GM18951 (cell line): ENCODE measurements at regions not wholly inside any gene's neighbourhood (a gene's known extent, or its start where the extent isn't known, plus 50 kb on each side); places are given as distances from the start of the nearest gene placed in this dataset.

ENCODE experiments used
- POLR2A ChIP-seq: IDR thresholded peaks from 4 replicates; pipeline ENCODE4 v1.6.1; 2011; ENCODE audit warnings: mild to moderate bottlenecking; ENCODE audit not compliant: insufficient read length, insufficient read depth; ENCODE audit errors: extremely low read depth
- in situ Hi-C: fragments of 300-500 bp; cut with MboI; formaldehyde crosslinking; loops from one replicate; pipeline ENCODE4 v1.12.0; 2022; ENCODE audit warnings: low sequenced_read_pairs, mixed read lengths, inconsistent platforms; ENCODE audit not compliant: unreplicated experiment

DNA sequence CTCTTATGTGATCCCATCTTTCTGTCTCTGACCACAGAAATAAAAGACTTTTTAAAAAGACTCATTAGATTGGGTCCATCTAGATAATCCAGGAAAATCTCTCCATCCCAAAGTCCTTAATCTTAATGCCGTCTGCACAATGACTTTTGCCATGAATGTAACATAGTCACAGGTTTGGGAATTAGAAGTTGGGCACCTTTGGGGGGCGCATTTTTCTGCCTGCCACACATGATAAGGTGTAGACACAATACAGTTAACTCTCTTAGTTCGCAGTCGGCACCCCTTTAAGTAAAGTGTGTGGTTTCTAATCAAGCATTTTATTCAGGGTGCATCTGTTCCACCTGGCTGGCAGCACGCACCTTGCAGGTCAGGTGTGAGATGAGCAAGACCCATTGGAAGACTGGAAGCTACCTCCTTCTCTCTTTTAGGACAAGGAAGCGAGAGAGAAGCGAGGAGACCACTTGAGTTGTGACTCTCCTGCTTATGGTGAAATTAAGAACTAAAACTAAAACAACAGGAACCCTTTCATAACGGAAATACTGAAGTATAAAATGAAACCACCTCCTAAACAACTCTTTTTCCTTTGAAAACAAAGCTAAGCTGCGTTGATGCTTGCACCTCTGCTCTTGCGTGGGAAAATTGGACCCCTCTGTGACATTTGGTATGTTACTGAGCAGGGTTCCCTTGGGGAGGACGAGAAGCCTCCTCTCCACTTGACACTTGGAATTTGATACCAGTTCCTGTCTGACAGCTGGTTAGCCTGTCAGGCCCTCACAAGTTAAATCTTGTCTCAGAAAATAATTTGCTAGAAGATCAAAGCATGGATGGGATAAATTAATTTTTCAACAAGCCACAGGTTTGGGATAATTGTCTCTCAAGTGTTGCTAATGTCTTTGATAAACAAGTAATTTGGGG lies 304.6 kb upstream of the DMRT1 start:
- TF ChIP-seq POLR2A: no peak
- in situ Hi-C loops: no loop called here

DNA sequence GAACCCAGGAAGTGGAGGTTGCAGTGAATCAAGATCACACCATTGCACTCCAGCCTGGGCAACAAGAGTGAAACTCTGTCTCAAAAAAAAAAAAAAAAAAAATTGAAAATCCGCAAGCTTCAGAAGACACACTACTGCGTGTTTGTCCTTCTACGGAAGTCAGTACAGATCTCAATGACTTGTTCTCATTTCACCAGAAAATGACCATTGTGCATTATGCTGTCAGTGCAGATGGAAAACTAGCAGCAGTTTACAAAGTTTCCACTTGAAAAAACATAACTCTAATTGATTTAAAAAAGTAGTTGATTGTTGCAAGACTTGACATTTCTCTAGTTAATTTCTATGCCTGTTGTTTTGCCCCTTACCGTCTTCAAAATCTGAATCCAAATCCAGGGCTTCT lies 298.0 kb upstream of the DMRT1 start:
- no peak for TF ChIP-seq POLR2A
- in situ Hi-C loops: no loop called here

DNA sequence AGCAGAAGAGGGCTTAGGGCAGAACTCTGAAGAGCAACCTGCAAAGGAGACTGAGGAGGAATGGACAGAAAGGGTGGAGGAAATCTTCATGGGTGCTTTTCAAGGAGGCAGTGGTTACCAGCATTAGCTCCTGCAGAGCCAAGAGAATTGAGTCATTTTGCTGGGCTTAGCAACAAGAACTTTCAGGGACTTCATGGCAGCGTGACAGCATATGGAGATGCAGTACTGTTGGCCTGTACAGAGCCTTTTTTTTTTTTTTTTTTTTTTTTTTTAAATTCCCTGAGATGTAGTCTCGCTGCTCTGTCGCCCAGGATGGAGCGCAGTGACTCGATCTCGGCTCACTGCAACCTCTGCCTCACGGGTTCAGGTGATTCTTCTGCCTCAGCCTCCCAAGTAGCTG lies 296.0 kb upstream of the DMRT1 start:
- in situ Hi-C loops: no loop called here
- no peak for TF ChIP-seq POLR2A

DNA sequence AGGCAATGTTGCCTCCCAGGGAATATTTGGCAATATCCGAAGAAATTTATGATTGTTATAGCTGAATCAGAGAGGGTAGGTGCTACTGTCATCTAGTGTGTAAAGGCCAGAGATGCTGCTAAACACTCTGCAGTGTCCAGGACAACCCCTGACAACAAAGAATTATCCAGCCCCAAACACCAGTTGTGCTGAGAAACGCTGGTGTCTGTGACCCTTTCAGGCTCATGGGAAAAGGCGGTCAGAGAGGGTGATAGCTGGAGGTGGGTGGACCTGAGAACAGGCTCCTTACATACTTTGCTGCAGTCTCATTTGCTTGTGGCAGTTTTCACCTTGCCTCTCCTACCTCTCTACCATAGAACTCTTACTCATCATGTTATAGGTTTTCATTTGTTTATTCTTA lies 295.3 kb upstream of the DMRT1 start:
- in situ Hi-C loops: no loop called here
- TF ChIP-seq POLR2A: no peak

DNA sequence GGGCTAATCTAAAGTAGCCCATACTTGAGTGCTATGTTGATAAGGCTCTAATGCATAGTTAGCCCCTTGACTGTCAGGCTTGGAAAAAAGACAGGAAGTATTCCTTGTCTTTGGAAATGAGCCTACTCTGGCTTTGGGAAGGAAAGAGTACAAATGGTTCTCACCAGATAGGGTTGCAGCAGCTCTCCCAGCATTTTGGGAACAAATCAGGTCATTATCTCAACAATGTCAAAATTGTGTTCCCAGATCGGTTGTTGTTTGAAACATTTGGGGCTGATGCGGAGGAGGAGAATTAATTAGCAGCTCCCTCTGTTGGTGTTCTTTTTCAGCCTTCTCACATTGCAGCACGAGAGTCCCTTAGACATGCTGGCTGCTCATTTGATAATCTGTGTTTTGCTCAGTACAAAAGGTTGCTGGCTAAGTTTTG lies 294.7 kb upstream of the DMRT1 start:
- no peak for TF ChIP-seq POLR2A
- in situ Hi-C loops: no loop called here

DNA sequence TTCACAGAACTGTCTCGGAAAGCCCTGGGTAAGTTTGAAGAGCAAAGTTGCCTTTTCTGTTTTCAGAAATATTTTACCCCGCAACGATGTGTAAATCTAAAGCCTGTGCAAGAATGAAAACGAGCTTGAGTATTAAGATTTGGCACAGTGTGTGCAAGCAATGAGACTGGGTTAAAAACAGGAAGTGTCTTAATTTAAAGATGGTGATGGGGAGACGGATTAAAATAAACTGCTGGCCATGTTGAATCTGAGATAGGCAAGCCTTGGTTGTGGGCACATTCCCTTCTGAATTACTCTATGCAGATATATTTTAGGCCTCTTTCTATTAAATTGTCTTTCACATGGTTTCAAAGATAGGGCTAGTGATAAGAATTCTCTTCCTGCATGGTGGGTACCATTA lies 294.2 kb upstream of the DMRT1 start:
- in situ Hi-C loops: no loop called here
- TF ChIP-seq POLR2A: no peak

DNA sequence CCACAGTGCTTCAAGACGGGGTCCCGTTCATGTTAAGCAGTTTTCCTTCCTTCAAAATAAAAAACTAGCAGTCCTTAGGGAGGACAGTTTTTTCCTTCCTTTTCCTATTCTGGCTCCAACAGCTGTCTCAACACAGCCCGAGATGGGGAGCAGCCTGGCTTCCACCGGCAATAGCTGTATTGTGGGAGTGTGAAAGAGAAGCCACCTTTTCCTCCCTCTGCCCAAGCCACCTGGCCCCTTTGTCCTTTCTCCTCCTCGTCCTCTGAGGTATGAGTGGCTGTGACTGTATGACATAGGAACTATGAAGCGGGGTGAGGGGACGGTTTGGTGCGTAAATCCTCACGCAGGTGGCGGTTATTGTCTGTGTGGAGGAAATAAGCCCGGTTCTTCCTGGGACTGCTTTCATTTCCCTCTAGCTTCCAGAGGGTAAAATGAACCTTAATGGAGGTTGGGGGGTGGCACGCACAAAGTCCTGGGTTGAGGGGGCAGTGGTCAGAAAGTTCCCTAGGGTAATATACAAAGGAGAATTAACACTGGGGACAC lies 292.0 kb upstream of the DMRT1 start:
- no peak for TF ChIP-seq POLR2A
- in situ Hi-C loops: no loop called here

DNA sequence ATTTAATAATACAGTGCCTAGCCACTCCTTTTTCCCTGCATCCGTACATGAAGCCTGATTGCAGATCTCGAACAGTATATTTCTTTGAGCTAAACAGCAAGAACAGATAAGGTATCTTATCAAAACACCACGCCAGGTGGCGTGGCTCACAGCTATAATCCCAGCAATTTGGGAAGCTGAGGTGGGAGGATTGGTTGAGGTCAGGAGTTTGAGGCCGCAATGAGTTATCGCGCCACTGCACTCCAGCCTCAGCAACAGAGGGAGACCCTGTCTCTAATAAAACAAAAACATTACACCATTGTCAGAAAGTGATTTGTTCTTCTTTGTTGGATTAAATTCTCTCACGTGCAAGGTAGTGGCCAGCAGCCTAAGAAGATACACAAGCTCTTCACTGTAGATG lies 291.2 kb upstream of the DMRT1 start:
- no peak for TF ChIP-seq POLR2A

DNA sequence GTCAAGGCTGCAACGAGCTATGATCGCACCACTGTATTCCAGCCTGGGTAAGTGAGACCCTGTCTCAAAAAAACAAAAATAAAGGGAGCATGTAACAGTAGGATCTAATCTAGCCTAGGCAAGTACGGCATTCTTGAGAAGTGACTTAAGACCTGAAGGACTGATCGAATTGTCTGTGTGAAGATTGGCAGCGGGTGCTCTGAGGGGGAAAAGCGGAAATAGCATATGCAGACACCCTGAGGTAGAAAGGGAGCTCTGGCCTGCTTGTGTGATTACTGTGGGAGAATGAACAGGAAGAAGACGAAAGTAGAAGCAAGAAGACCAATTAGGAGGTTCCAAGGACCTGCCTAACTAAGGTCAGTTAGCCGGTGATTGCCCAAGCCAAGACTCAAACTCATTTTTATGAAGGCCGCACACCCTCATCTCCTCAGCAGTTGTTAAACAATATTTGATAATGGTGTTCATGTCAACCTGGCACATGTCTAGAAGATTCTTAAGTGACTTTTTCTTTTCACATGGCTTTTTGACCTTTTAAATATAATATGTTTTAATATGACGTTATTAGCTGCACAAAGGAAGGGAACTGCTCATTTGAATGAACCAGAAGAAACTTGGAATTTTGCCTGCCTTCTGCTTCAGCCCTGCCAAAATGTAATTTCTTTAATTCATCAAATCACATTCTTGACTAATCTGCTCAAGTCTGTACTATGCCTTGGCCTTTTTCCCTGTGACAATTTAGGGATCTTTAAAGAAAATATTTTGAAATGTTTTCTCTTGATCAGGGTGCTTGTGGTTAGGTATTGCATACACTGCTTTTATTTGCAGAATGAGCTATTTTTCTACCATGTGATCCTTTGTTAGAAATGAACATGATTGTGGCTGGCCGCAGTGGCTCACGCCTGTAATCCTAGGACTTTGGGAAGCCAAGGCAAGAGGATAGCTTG lies 289.2 kb upstream of the DMRT1 start:
- TF ChIP-seq POLR2A: no peak
- in situ Hi-C loops: no loop called here

More for the DNA sequence above, 291.2 kb upstream of the DMRT1 start:
- in situ Hi-C loops: no loop called here

DNA sequence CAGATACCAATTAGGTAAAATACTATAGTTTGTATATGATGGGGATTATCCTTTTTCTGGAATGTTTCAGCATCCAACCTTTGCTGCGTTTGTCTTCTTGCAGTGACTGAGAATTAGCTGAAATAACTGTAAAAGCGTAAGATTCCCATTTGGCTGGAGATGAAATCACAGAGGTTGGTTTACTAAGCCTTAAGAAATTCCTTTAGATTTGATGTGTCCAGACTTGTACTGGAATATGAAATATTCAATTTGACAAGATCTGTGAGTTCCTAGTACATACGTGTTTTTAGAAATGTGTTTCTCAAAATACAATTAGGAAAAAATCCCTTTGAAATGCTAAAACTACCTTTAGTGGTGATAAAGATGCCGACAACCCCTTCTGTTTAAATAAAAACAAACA lies 286.0 kb upstream of the DMRT1 start:
- in situ Hi-C loops: no loop called here
- no peak for TF ChIP-seq POLR2A

DNA sequence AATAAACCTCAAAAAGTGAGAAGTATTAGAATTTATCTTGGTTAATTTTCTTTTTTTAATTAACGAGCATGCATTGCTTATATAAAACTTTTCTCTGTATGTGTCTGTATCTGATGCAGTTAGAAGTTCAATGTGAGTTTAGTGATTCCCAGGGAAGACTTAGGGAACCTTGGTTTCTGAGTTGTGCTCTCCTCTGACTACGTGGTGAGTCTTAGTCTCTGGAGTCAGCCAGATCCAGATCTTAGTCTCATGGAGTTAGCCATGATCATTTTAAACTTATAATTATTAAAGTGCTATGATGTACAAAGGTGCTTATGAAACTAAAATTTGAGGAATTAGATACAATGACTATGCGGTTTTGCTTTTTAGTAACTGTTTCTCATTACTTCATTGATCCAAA lies 285.3 kb upstream of the DMRT1 start:
- in situ Hi-C loops: no loop called here
- no peak for TF ChIP-seq POLR2A

DNA sequence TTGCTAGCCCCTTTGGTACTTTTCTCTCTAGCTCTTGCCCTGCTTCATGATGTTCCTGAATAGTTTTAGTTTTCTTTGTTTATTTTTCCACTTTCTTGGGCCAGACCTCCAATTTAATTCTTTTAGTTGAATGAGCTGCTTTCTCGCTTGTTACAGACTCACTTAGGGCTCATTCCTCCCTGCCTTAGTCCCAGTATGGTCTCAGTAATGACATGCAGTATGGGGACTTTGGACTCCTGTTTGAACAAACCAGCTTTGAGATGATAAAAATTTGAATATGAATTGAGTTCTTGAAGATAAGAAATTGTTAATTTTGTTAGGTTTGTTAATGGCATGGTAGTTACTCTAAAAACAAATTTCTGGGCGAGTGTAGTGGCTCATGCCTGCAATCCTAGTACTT lies 284.8 kb upstream of the DMRT1 start:
- in situ Hi-C loops: no loop called here
- TF ChIP-seq POLR2A: no peak

DNA sequence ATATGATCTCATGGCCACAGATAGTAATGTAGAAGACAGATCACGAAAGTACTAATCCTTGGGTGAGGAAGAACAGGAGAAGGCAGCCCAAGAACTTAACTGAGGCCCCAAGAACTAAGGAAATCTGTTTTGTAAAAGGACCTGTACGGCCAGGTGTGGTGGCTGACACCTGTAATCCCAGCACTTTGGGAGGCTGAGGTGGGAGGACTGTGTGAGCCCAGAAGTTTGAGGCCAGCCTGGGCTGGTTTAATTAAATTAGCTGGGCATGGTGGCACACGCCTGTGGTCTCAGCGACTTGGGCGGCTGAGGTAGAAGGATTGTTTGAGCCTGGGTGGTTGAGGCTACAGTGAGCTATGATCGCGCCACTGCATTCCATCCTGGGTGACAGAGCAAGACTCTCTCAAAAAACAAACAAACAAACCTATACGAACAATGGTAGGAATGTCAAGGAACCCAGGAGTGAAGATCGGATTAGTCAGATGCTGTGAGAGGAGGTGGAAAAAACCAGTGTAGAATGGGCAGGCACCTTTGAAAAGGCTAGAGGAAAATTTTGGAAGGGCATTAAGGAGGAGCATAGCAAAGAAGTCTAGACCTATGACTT lies 283.8 kb upstream of the DMRT1 start:
- no peak for TF ChIP-seq POLR2A
- in situ Hi-C loops: no loop called here
